Epithelial cell of proximal tubule (primary cell): ENCODE measurements at regions not wholly inside any gene's neighbourhood (a gene's known extent, or its start where the extent isn't known, plus 50 kb on each side); places are given as distances from the start of the nearest gene placed in this dataset.

Experiments
- DNase-seq: peaks from one replicate; pipeline ENCODE4 v3.0.0-alpha.2; 2011; ENCODE audit warnings: low read depth
- H3K4me3 ChIP-seq: 2 replicates; pipeline ENCODE4 v1.5.1; 2011; ENCODE audit warnings: low read depth, mild to moderate bottlenecking, low read length
- TF ChIP-seq, protein P1 (sequence below): conservative IDR thresholded peaks from 2 replicates; pipeline ENCODE4 v1.5.1; 2012; ENCODE audit warnings: low read depth, mild to moderate bottlenecking, low read length

DNA sequence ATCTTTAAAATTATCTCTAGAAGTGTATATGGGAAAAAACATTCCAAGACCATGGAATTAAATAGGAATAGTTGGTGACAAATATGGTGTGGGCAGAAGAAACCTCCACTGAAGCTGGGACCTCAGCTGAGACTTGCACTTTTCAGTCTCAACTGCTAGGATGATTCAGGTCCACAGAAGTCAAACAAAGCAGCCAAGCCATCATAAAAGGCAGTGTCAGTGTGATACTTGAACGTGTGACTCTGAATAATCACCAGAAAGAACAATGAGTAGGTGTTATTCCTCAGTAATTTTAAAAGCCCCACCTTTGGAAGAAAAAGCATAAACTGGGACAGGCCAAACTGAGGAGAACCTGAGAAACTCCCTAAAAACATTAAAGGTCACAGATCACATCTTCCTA lies 90.7 kb downstream of the ZNF281 start:
- TF ChIP-seq, protein P1, sequence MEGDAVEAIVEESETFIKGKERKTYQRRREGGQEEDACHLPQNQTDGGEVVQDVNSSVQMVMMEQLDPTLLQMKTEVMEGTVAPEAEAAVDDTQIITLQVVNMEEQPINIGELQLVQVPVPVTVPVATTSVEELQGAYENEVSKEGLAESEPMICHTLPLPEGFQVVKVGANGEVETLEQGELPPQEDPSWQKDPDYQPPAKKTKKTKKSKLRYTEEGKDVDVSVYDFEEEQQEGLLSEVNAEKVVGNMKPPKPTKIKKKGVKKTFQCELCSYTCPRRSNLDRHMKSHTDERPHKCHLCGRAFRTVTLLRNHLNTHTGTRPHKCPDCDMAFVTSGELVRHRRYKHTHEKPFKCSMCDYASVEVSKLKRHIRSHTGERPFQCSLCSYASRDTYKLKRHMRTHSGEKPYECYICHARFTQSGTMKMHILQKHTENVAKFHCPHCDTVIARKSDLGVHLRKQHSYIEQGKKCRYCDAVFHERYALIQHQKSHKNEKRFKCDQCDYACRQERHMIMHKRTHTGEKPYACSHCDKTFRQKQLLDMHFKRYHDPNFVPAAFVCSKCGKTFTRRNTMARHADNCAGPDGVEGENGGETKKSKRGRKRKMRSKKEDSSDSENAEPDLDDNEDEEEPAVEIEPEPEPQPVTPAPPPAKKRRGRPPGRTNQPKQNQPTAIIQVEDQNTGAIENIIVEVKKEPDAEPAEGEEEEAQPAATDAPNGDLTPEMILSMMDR, result no peak
- H3K4me3 ChIP-seq, result no peak overlapping the region
- DNase-seq, result no peak

DNA sequence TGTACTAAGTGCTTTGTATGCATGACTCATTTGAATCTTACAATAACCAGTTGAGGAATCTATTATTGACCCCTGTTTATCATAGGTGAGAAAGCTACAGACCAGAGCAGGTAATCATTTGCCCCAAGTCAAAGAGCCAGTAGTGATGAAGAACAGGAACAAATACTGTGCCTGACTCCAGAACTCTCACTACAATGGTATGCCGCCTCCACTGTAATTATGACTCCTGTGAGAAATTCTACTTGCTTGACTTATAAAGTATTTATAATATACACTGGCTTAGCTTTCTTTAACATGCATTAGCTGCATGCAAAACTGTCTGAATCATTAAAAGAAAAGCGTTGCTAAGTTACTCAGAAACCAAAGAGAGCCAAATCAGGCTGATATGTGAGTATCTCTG lies 92.6 kb downstream of the ZNF281 start:
- H3K4me3 ChIP-seq, result no peak overlapping the region
- no peak for DNase-seq
- TF ChIP-seq, protein P1, result no peak

DNA sequence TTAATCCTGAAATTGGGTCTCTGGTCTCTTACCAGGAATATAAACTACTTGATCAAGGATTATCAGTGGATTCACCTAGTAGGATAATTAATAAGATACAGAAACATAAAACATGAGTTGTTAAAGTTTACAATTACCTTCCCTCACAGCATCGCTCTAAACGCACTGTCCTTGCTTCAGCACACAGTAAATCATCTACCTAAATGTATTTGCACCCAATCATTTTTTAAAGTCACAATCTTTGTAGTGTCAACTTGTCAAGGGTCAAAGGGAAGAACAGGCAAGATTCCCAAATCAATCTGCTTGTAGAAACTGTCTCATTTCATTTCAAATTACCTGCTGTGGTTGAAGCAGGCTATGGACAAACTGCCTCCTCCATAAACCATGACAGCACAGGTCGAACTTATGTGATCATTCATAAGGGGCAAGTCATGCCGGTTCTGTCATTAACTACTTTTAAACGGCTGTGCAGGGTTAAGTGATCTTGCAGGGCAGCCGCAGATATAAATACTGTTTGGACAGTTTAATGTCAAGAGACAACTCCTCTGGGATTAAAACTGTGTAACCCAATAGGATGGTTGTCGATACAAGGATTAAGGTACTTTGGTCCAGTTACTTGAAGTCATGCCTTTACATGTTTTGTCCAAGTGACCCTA lies 93.6 kb downstream of the ZNF281 start:
- TF ChIP-seq, protein P1, result no peak
- DNase-seq, result no peak
- H3K4me3 ChIP-seq, result no peak overlapping the region

DNA sequence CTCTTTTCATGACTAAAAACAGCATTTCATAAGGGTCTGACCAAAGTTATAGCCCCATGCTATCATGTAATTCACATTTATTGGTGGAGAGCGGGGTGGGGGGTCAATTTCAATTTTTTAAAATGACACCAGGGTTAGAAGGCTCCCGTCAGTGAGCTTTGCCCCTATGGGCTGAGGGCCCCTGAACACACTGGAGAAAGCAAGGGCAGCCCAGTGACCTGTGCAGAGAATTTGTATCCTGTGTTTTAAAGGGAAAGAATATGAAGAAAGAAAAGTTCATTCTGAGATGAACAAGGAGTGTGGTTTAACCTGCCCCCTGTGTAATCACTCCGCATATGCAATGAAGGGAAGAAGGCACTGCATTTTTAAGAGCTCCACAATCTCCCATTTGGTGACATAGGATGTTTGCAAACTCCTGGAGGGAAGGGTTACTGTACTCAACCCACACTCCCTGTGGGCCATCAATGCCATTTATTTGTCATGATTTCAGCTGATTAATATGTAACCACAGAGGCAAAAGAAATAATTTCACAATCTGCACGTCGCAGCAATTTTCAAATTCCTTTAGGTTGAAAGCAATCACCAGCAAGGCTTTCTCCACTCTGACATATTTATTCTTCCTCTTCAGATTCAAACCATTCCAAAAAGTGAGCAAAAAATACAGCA lies 95.6 kb downstream of the ZNF281 start:
- DNase-seq, result no peak
- TF ChIP-seq, protein P1, result no peak
- no peak overlapping the region for H3K4me3 ChIP-seq

DNA sequence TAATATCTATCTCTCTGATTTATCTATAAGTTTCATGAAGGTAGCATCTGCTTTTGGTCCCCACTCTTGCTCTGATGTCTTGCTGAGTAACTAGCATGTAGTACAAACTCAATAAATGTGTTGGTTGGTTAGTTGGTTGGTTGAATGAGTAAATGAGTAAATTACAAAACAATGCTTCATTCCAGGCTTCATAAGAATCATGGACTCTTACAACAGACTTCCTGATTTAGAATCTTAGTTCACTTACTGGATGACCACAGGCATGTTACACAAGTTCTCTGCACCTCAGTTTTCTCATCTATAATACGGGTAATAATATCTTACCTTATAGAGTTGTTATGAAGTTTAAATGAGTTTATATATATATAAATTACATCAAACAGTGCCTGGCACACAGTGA lies 98.6 kb downstream of the ZNF281 start:
- TF ChIP-seq, protein P1, result no peak

DNA sequence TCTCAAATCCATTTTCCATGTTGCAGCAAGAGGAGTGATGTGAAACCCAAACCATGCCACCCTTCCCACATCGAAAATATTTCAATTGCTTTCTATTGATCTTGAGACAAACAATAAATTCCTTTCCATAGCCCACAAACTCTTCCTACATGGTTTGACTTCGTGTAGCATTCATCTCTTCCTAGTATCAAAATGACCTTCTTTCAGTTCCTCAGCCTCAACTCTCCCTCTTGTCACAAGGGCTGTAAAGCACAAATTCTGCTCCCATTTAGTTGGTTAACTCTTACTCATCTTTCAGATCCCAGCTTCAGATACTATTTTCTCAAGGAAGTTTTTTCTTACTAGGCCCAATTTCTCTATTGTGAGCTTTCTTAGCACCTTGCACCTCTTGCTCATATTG lies 99.0 kb downstream of the ZNF281 start:
- H3K4me3 ChIP-seq, result no peak overlapping the region
- TF ChIP-seq, protein P1, result no peak
- no peak for DNase-seq

More for the DNA sequence above, 98.6 kb downstream of the ZNF281 start:
- no peak for DNase-seq
- no peak overlapping the region for H3K4me3 ChIP-seq

DNA sequence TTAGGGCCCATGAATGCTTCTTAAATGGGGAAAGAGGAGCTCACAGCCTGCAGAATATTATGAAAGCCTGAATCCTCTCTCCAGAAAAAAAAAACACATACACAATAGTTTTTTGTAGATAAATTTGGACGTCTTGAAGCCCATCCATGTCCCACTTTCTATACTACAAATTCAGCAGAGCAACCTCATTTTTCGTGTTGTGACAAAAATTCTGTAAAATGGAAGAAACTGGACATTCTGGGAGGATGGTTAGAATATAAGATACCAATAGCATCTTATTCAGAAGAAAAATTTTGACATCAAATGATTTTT lies 102.1 kb downstream of the ZNF281 start:
- no peak overlapping the region for H3K4me3 ChIP-seq
- TF ChIP-seq, protein P1, result no peak
- DNase-seq, result no peak
